ENCODE measurements at regions not wholly inside any gene's neighbourhood (a gene's known extent, or its start where the extent isn't known, plus 50 kb on each side); places are given as distances from the start of the nearest gene placed in this dataset.

DNA sequence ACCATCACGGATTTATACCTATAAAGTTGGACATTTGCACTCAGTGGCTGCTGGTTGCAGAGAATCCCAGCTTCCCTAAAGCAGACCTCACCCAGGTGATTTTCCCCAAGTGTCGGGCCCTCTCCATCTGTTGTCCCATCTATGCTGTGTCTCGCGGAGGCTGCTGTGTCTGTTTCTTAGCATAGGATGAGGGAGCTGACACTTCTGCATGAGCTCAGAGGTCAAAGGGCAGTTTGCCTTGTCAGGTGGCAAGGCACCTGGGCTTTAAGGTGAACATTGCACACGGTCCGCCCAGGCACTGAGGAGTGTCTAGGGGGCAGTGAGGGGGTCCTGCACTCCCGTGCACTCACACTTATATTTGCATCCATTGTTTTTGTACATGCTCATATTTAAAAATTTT, 151.6 kb downstream of the ZIC5 start:
- Histone ChIP-seq H2BK12ac (ENCODE audit: low read depth, low read length) (peak overlapping the region; percentile 77; the same call in 1 of the 2 replicates), H3K79me2 (ENCODE audit: control insufficient read depth in 1 of 2, insufficient read depth in 2 of 2, low read length in 2 of 2) (no peaks in the 10 kb centered on the region), H3K14ac (ENCODE audit: insufficient read length) (no peak overlapping the region), H3K9me3 (ENCODE audit: insufficient read depth in 2 of 2, low read depth in 1 of 2, low read length in 1 of 2) (no peaks in the 10 kb centered on the region; a peak in 1 of 4 replicates), H3K79me1 (ENCODE audit: low read depth, low read length) (no peaks in the 10 kb centered on the region), H2AFZ (ENCODE audit: low read length) (no peak overlapping the region), H3K27ac (ENCODE audit: low read depth, low read length) (no peak overlapping the region), H3K56ac (replicated peaks; ENCODE audit: insufficient read length, low read depth, low read length) (no peak overlapping the region), H2BK120ac (replicated peaks; ENCODE audit: low read depth, low read length) (no peak overlapping the region), H3K4me1 (replicated peaks in 1 of 4; ENCODE audit: control insufficient read depth in 3 of 4, insufficient read depth in 4 of 4, low read length in 3 of 4) (peaks cover 0 to 13% (median 10%) of the 10 kb centered on the region in 4 experiments; a peak in 5 of 7 replicates), H3K4ac (replicated peaks; ENCODE audit: insufficient read length, low read depth, low read length) (peak overlapping the region; percentile 33), H3K18ac (ENCODE audit: extremely low read depth, low read length) (peak overlapping the region; percentile 36; the same call in 1 of the 2 replicates), H2BK5ac (ENCODE audit: low read depth, low read length) (no peak overlapping the region; the same call in 1 of the 2 replicates), H4K91ac (replicated peaks; ENCODE audit: insufficient read length, low read length) (peak overlapping the region; percentile 39), H3K9ac (replicated peaks in 1 of 4; ENCODE audit: extremely low read depth in 1 of 4, low read depth in 3 of 4, low read length in 3 of 4) (no peak overlapping the region), H3K36me3 (ENCODE audit: control insufficient read depth in 2 of 4, insufficient read depth in 4 of 4, low read length in 3 of 4) (no peaks in the 10 kb centered on the region), H2AK5ac (ENCODE audit: low read depth, low read length) (peak overlapping the region; percentile 42; the same call in 1 of the 2 replicates), H3K4me2 (ENCODE audit: insufficient read depth in 1 of 2, low read depth in 2 of 2, low read length in 2 of 2) (no peak overlapping the region), H2BK15ac (ENCODE audit: low read length) (no peak overlapping the region), H4K8ac (ENCODE audit: extremely low read depth, insufficient read depth, low read length) (no peak overlapping the region), H3K4me3 (ENCODE audit: extremely low read depth in 1 of 4, insufficient read depth in 2 of 4, low read depth in 3 of 4, low read length in 4 of 4) (no peak overlapping the region), H4K20me1 (replicated peaks in 1 of 2; ENCODE audit: control insufficient read depth in 1 of 2, insufficient read depth in 2 of 2, low read length in 2 of 2) (no peaks in the 10 kb centered on the region), H2BK20ac (ENCODE audit: low read length) (no peak overlapping the region), H4K5ac (ENCODE audit: insufficient read length, low read depth, low read length) (no peak overlapping the region), H3K23ac (ENCODE audit: insufficient read length) (no peak overlapping the region), H3K23me2 (ENCODE audit: low read depth, low read length) (no peaks in the 10 kb centered on the region), H3K27me3 (replicated peaks in 1 of 4; ENCODE audit: control insufficient read depth in 3 of 4, extremely low read depth in 1 of 4, insufficient read depth in 3 of 4, low read length in 3 of 4) (no peaks in the 10 kb centered on the region)
- no peak for DNase-seq (ENCODE audit: low read depth in 1 of 2, low spot score in 2 of 2)
- WGBS, 2 experiments (ENCODE audit: extremely low coverage in 1 of 2, insufficient coverage in 1 of 2, insufficient read length in 1 of 2, insufficient replicate concordance in 2 of 2, low coverage in 1 of 2, low lambda C conversion rate in 2 of 2, missing lambda C conversion rate in 1 of 2), result 86% methylated on average over 7 of the region's 7 CpGs; no CpG with 5 or more reads in 1 of the 2 experiments
- ChIA-PET POLR2A (ENCODE audit: partially characterized antibody) (interaction anchor here (1.0 kb wide), 1 partner anchor 8 kb away, joined by 3 read pairs; no protein-coding TSS in a partner anchor), CTCF (ENCODE audit: partially characterized antibody) (interaction anchor here (1.0 to 3.6 kb wide), 3 partner anchors 8 to 43 kb away, joined by 3 to 17 read pairs (median 3); no protein-coding TSS in a partner anchor)
- no peak for FAIRE-seq
- no peak for TF ChIP-seq TAF1 (IDR thresholded peaks at IDR 0.05; ENCODE audit: low read depth, low read length)
- TF ChIP-seq GTF2F1 (IDR thresholded peaks at IDR 0.05; ENCODE audit: borderline replicate concordance, low read depth, low read length), result no peak
- TF ChIP-seq RNF2 (IDR thresholded peaks at IDR 0.05; ENCODE audit: borderline replicate concordance, low read depth, low read length, missing control alignments, poor library complexity, severe bottlenecking), result no peak
- TF ChIP-seq HDAC6 (IDR thresholded peaks at IDR 0.05; ENCODE audit: low read depth, low read length), result no peak
- TF ChIP-seq CBX8 (IDR thresholded peaks at IDR 0.05; ENCODE audit: borderline replicate concordance, low read depth, low read length), result no peak
- no peak for TF ChIP-seq RAD21 (IDR thresholded peaks at IDR 0.05 in 1 of 2, conservative IDR thresholded peaks at IDR 0.05 in 1 of 2; ENCODE audit: low read depth in 2 of 2, low read length in 2 of 2)
- TF ChIP-seq CHD2 (IDR thresholded peaks at IDR 0.05; ENCODE audit: low read length), result no peak
- TF ChIP-seq SP2 (IDR thresholded peaks at IDR 0.05; ENCODE audit: low read length), result no peak

Measured in H1 (cell line).